Renal cortex interstitium (tissue), 11 donors: ENCODE measurements at regions not wholly inside any gene's neighbourhood (a gene's known extent, or its start where the extent isn't known, plus 50 kb on each side); places are given as distances from the start of the nearest gene placed in this dataset.
"Not testable (repeated sequence)": the region's sequence is repeated elsewhere in the genome, so short reads cannot be mapped to it uniquely, and the experiment has no call there.

Source experiments
- DNase-seq, 11 donors: peaks; one replicate each; pipeline ENCODE4 v3.0.0-alpha.2; 2013; ENCODE audit warnings: low read depth in 9 of 11, low spot score in 4 of 11; ENCODE audit errors: extremely low read depth in 1 of 11

- no peak for DNase-seq
Measured at GRCh38 chr2:147456779-147457178, 388.1 kb upstream of the ACVR2A start.

- no peak for DNase-seq
Measured at GRCh38 chr2:147451902-147452515, 392.8 kb upstream of the ACVR2A start.

- DNase-seq: no peak
Measured at GRCh38 chr2:147450661-147451510, 393.9 kb upstream of the ACVR2A start.

- no peak for DNase-seq
Measured at GRCh38 chr2:147449323-147449991, 395.4 kb upstream of the ACVR2A start.

- DNase-seq: no peak
Measured at GRCh38 chr2:147442816-147443215, 402.0 kb upstream of the ACVR2A start.

- DNase-seq: no peak
Measured at GRCh38 chr2:147441182-147441581, 403.6 kb upstream of the ACVR2A start.

- DNase-seq: no peak
Measured at GRCh38 chr2:147440734-147441133, 404.1 kb upstream of the ACVR2A start.

- DNase-seq: no peak
Measured at GRCh38 chr2:147439986-147440385, 404.8 kb upstream of the ACVR2A start.

GRCh38 chr2:147438882-147439281 is 405.9 kb upstream of the ACVR2A start:
- no peak for DNase-seq

GRCh38 chr2:147433822-147434221 is 411.0 kb upstream of the ACVR2A start:
- DNase-seq: no peak

- DNase-seq: no peak
Measured at GRCh38 chr2:147430408-147430807, 414.4 kb upstream of the ACVR2A start.

GRCh38 chr2:147428120-147428747 is 416.6 kb upstream of the ACVR2A start:
- no peak for DNase-seq

GRCh38 chr2:147425437-147426029 is 419.3 kb upstream of the ACVR2A start:
- peak in 3 of 11 donors; percentile 5 to 9 (median 6) for DNase-seq

- DNase-seq: no peak
Measured at GRCh38 chr2:147424766-147425165, 420.1 kb upstream of the ACVR2A start.

- no peak for DNase-seq
Measured at GRCh38 chr2:147420947-147421675, 423.7 kb upstream of the ACVR2A start.

GRCh38 chr2:147420517-147420916 is 424.3 kb upstream of the ACVR2A start:
- no peak for DNase-seq

- DNase-seq: no peak
Measured at GRCh38 chr2:147416099-147416498, 428.7 kb upstream of the ACVR2A start.

GRCh38 chr2:147414656-147415055 is 430.2 kb upstream of the ACVR2A start:
- not testable (repeated sequence) for DNase-seq

- no peak for DNase-seq
Measured at GRCh38 chr2:147408357-147408756, 436.5 kb upstream of the ACVR2A start.
